GM12878 (cell line): ENCODE measurements at regions not wholly inside any gene's neighbourhood (a gene's known extent, or its start where the extent isn't known, plus 50 kb on each side); places are given as distances from the start of the nearest gene placed in this dataset.

Experiments used
- ATAC-seq: fragments of 200-7000 bp; cut with Tn5 transposase; 3 replicates; pipeline ENCODE4 v1.9.1; 2020; ENCODE audit warnings: mild to moderate bottlenecking, moderate library complexity
- BruUV-seq: library from RNA; stranded (reverse); fragments of 400-500 nt; replicated peaks from 2 replicates; lab custom pipeline; 2021; lab: Mats Ljungman, UMichigan
- CTCF ChIA-PET: fragments of 300-600 bp; sonication (Branson Sonifier 250); formaldehyde crosslinking; extraction: SDS; loops from one replicate; lab custom pipeline; 2021; ENCODE audit warnings: inconsistent platforms; lab: Yijun Ruan, JAX
- POLR2A ChIA-PET: fragments of 350-600 bp; formaldehyde crosslinking; extraction: SDS; loops from one replicate; lab custom pipeline; 2021; ENCODE audit warnings: inconsistent platforms; lab: Charles Lee
- RAD21 ChIA-PET: fragments of 300-600 bp; sonication (Branson Sonifier 250); formaldehyde crosslinking; loops from one replicate; lab custom pipeline; 2023; ENCODE audit warnings: antibody characterized with exemption; ENCODE audit not compliant: unreplicated experiment; lab: Charles Lee
- SMC1A ChIA-PET: fragments of 300-600 bp; sonication (Branson Sonifier 250); formaldehyde crosslinking; loops from one replicate; lab custom pipeline; 2023; ENCODE audit not compliant: unreplicated experiment, uncharacterized antibody; lab: Charles Lee
- DNase-seq: peaks from one replicate; pipeline ENCODE4 v3.0.0-alpha.2; 2011; ENCODE audit warnings: low read depth, low spot score
- FAIRE-seq: peaks from 3 replicates; lab custom pipeline; 2011; peaks lifted over from hg19 to GRCh38; lab: Jason Lieb, UNC
- H2AFZ ChIP-seq: 2 replicates; pipeline ENCODE4 v1.6.0; 2011; ENCODE audit warnings: low read depth, low read length, control low read depth; ENCODE audit not compliant: control insufficient read depth
- H3K27ac ChIP-seq: 2 replicates; pipeline ENCODE4 v1.5.1; 2011; ENCODE audit warnings: control low read depth; ENCODE audit not compliant: control insufficient read depth, insufficient read depth
- H3K27me3 ChIP-seq, 2 experiments: replicated peaks in 1 of 2; 2 replicates each; pipeline versions ENCODE4 v1.6.0 to v1.6.1; 2011; ENCODE audit warnings: low read length in 1 of 2; ENCODE audit not compliant: control insufficient read depth in 2 of 2, insufficient read depth in 2 of 2
- H3K36me3 ChIP-seq, 2 experiments: 2 replicates each; pipeline ENCODE4 v1.5.1; 2011; ENCODE audit warnings: low read length in 1 of 2; ENCODE audit not compliant: control insufficient read depth in 2 of 2, insufficient read depth in 2 of 2
- H3K4me1 ChIP-seq: 2 replicates; pipeline ENCODE4 v1.6.1; 2011; ENCODE audit warnings: mild to moderate bottlenecking, low read length, moderate library complexity, mixed read lengths; ENCODE audit not compliant: control insufficient read depth, insufficient read depth
- H3K4me2 ChIP-seq: 2 replicates; pipeline ENCODE4 v1.6.0; 2011; ENCODE audit warnings: control low read depth; ENCODE audit not compliant: control insufficient read depth, insufficient read depth
- H3K4me3 ChIP-seq: fragments of 200-600 bp; sonication (generic); 2 replicates; pipeline ENCODE4 v1.5.1; 2016
- H3K79me2 ChIP-seq: 2 replicates; pipeline ENCODE4 v1.6.0; 2011; ENCODE audit warnings: low read length; ENCODE audit not compliant: control insufficient read depth, insufficient read depth
- H3K9ac ChIP-seq: 2 replicates; pipeline ENCODE4 v1.8.0; 2011; ENCODE audit warnings: low read length, control low read depth, mixed read lengths; ENCODE audit not compliant: control insufficient read depth, insufficient read depth
- H3K9me3 ChIP-seq: replicated peaks from 3 replicates; pipeline ENCODE4 v1.5.1; 2011; ENCODE audit warnings: mild to moderate bottlenecking, low read length; ENCODE audit not compliant: control insufficient read depth, insufficient read depth
- H4K20me1 ChIP-seq: 2 replicates; pipeline ENCODE4 v1.6.0; 2011; ENCODE audit not compliant: control insufficient read depth, insufficient read depth
- CEBPB ChIP-seq, 2 experiments: fragments of 150-350 bp in 1 of 2; IDR thresholded peaks; 2 replicates each; pipeline ENCODE4 v1.6.1; 2012 to 2014; ENCODE audit warnings: low read depth in 2 of 2, low read length in 2 of 2, borderline replicate concordance in 1 of 2, inconsistent platforms in 1 of 2
- ETV6 ChIP-seq, 2 experiments: fragments of 450-650 bp in 1 of 2; IDR thresholded peaks in 1 of 2; conservative IDR thresholded peaks in 1 of 2; 2 replicates each; pipeline ENCODE4 v1.6.1; 2014; ENCODE audit warnings: antibody characterized with exemption in 1 of 2, borderline replicate concordance in 1 of 2, low read depth in 1 of 2, mild to moderate bottlenecking in 1 of 2, moderate library complexity in 1 of 2
- IKZF2 ChIP-seq, 2 experiments: fragments of 450-650 bp; IDR thresholded peaks; 2 replicates each; pipeline ENCODE4 v1.6.1; 2017; ENCODE audit warnings: mild to moderate bottlenecking in 2 of 2, moderate library complexity in 2 of 2
- NR2F1 ChIP-seq: fragments of 450-650 bp; conservative IDR thresholded peaks from 2 replicates; pipeline ENCODE4 v1.6.1; 2017; ENCODE audit warnings: mild to moderate bottlenecking
- PAX8 ChIP-seq: fragments of 450-650 bp; IDR thresholded peaks from 2 replicates; pipeline ENCODE4 v1.6.1; 2017; ENCODE audit warnings: mild to moderate bottlenecking, moderate library complexity
- SMARCA5 ChIP-seq: fragments of 450-650 bp; IDR thresholded peaks from 2 replicates; pipeline ENCODE4 v1.6.1; 2017; ENCODE audit warnings: mild to moderate bottlenecking
- SPI1 ChIP-seq: IDR thresholded peaks from 2 replicates; pipeline ENCODE4 v1.6.1; 2011; ENCODE audit warnings: low read depth, mild to moderate bottlenecking, low read length, moderate library complexity, borderline replicate concordance; ENCODE audit not compliant: insufficient read depth
- TARDBP ChIP-seq: IDR thresholded peaks from 2 replicates; pipeline ENCODE4 v1.6.1; 2016; ENCODE audit warnings: borderline replicate concordance
- TCF3 ChIP-seq: IDR thresholded peaks from 2 replicates; pipeline ENCODE4 v1.6.1; 2012; ENCODE audit warnings: low read depth, mild to moderate bottlenecking, low read length, borderline replicate concordance; ENCODE audit not compliant: insufficient read depth
- YBX1 ChIP-seq: fragments of 450-650 bp; IDR thresholded peaks from 2 replicates; pipeline ENCODE4 v1.6.1; 2016; ENCODE audit warnings: antibody characterized with exemption
- ZNF384 ChIP-seq: IDR thresholded peaks from 2 replicates; pipeline ENCODE4 v1.6.1; 2012; ENCODE audit warnings: low read depth, mild to moderate bottlenecking, low read length, improper control_type of control experiment, borderline replicate concordance
- WGBS: methylation state at CpG from one replicate; pipeline ENCODE4 v1.1.6; 2016; ENCODE audit warnings: low lambda C conversion rate; ENCODE audit not compliant: insufficient replicate concordance, insufficient coverage; ENCODE audit errors: missing lambda C conversion rate; 5-methylcytosine and 5-hydroxymethylcytosine counted together
- in situ Hi-C: fragments of 300-500 bp; cut with MboI; formaldehyde crosslinking; loops from 9 replicates; pipeline ENCODE4 v1.14.3; 2018; ENCODE audit warnings: mixed read lengths
- intact Hi-C: fragments of 100-400 bp; cut with micrococcal nuclease; formaldehyde crosslinking; loops from one replicate; pipeline ENCODE4 v1.14.2; 2022; ENCODE audit not compliant: unreplicated experiment
- TF ChIP-seq, protein P1 (sequence below): fragments of 450-650 bp; formaldehyde crosslinking; IDR thresholded peaks from 2 replicates; pipeline ENCODE4 v1.4.0; 2020; ENCODE audit warnings: mild to moderate bottlenecking, moderate library complexity
- TF ChIP-seq, protein P2 (sequence below): IDR thresholded peaks from 2 replicates; pipeline ENCODE4 v1.6.1; 2011; ENCODE audit warnings: low read depth, low read length, improper control_type of control experiment, borderline replicate concordance
- TF ChIP-seq, protein P3 (sequence below), 3 experiments: IDR thresholded peaks in 2 of 3; conservative IDR thresholded peaks in 1 of 3; 2 replicates each; pipeline ENCODE4 v1.5.1; 2011; ENCODE audit warnings: low read depth in 3 of 3, low read length in 3 of 3, mild to moderate bottlenecking in 3 of 3, control low read depth in 2 of 3, moderate library complexity in 2 of 3, inconsistent platforms in 1 of 3, mixed read lengths in 1 of 3; ENCODE audit not compliant: control insufficient read depth in 2 of 3, insufficient read depth in 1 of 3; ENCODE audit errors: extremely low read depth in 1 of 3

DNA sequence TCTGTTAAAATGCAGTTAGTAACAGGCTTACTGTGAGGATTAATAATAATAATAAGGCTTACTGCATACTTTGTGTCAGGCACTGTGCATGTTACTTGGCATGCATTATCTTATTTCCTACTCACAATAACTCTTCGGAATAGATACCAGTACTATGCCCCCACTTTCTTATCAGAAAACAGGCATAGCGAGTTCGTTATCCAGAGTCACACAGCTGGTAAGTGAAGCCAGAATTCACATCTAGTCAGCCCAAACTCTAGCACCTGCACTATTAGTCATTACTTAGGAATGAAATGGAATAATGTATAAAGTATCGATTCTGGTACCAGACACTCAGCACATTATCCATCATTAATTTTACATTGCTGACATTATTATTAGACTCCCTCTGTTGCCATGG is 155.7 kb upstream of the BLID start:
- WGBS, result 0% methylated on average over 4 of the region's 4 CpGs
- ChIA-PET POLR2A (no interaction called here), SMC1A (no interaction called here), CTCF (no interaction called here), RAD21 (no interaction called here)
- H3K9me3 ChIP-seq, result no peaks in the 10 kb centered on the region
- intact Hi-C loops (no loop called here), in situ Hi-C loops (no loop called here)
- no peak overlapping the region for H3K27ac ChIP-seq
- no peaks in the 10 kb centered on the region for H4K20me1 ChIP-seq
- H3K27me3 ChIP-seq, result no peaks in the 10 kb centered on the region
- H3K4me1 ChIP-seq, result no peaks in the 10 kb centered on the region
- H3K9ac ChIP-seq, result no peak overlapping the region
- no peaks in the 10 kb centered on the region for H3K36me3 ChIP-seq
- H3K4me2 ChIP-seq, result no peak overlapping the region
- DNase-seq, result no peak
- H2AFZ ChIP-seq, result no peak overlapping the region
- no peak for FAIRE-seq
- BruUV-seq, result no TSS peak
- H3K4me3 ChIP-seq, result no peak overlapping the region
- no peaks in the 10 kb centered on the region for H3K79me2 ChIP-seq
- ATAC-seq, result no peak
- TF ChIP-seq CEBPB (IDR thresholded peaks at IDR 0.05; ENCODE audit: borderline replicate concordance in 1 of 2, low read depth in 2 of 2, low read length in 2 of 2) (no peak), YBX1 (no peak), TARDBP (no peak), PAX8 (no peak), TCF3 (no peak), ETV6 (conservative IDR thresholded peaks at IDR 0.05 in 1 of 2, IDR thresholded peaks at IDR 0.05 in 1 of 2; ENCODE audit: borderline replicate concordance in 1 of 2, low read depth in 1 of 2) (no peak), NR2F1 (no peak), SMARCA5 (no peak), SPI1 (no peak), IKZF2 (IDR thresholded peaks at IDR 0.05) (no peak), ZNF384 (no peak)
- TF ChIP-seq, protein P1, sequence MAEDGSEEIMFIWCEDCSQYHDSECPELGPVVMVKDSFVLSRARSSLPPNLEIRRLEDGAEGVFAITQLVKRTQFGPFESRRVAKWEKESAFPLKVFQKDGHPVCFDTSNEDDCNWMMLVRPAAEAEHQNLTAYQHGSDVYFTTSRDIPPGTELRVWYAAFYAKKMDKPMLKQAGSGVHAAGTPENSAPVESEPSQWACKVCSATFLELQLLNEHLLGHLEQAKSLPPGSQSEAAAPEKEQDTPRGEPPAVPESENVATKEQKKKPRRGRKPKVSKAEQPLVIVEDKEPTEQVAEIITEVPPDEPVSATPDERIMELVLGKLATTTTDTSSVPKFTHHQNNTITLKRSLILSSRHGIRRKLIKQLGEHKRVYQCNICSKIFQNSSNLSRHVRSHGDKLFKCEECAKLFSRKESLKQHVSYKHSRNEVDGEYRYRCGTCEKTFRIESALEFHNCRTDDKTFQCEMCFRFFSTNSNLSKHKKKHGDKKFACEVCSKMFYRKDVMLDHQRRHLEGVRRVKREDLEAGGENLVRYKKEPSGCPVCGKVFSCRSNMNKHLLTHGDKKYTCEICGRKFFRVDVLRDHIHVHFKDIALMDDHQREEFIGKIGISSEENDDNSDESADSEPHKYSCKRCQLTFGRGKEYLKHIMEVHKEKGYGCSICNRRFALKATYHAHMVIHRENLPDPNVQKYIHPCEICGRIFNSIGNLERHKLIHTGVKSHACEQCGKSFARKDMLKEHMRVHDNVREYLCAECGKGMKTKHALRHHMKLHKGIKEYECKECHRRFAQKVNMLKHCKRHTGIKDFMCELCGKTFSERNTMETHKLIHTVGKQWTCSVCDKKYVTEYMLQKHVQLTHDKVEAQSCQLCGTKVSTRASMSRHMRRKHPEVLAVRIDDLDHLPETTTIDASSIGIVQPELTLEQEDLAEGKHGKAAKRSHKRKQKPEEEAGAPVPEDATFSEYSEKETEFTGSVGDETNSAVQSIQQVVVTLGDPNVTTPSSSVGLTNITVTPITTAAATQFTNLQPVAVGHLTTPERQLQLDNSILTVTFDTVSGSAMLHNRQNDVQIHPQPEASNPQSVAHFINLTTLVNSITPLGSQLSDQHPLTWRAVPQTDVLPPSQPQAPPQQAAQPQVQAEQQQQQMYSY (CRISPR knock-in tag), result no peak
- TF ChIP-seq, protein P2, sequence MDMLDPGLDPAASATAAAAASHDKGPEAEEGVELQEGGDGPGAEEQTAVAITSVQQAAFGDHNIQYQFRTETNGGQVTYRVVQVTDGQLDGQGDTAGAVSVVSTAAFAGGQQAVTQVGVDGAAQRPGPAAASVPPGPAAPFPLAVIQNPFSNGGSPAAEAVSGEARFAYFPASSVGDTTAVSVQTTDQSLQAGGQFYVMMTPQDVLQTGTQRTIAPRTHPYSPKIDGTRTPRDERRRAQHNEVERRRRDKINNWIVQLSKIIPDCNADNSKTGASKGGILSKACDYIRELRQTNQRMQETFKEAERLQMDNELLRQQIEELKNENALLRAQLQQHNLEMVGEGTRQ, result no peak
- TF ChIP-seq, protein P3, sequence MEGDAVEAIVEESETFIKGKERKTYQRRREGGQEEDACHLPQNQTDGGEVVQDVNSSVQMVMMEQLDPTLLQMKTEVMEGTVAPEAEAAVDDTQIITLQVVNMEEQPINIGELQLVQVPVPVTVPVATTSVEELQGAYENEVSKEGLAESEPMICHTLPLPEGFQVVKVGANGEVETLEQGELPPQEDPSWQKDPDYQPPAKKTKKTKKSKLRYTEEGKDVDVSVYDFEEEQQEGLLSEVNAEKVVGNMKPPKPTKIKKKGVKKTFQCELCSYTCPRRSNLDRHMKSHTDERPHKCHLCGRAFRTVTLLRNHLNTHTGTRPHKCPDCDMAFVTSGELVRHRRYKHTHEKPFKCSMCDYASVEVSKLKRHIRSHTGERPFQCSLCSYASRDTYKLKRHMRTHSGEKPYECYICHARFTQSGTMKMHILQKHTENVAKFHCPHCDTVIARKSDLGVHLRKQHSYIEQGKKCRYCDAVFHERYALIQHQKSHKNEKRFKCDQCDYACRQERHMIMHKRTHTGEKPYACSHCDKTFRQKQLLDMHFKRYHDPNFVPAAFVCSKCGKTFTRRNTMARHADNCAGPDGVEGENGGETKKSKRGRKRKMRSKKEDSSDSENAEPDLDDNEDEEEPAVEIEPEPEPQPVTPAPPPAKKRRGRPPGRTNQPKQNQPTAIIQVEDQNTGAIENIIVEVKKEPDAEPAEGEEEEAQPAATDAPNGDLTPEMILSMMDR (IDR thresholded peaks at IDR 0.05 in 2 of 3, conservative IDR thresholded peaks at IDR 0.05 in 1 of 3; ENCODE audit: control insufficient read depth in 2 of 3, extremely low read depth in 1 of 3, insufficient read depth in 1 of 3, low read depth in 3 of 3, low read length in 3 of 3), result no peak
